GM12878 (cell line): ENCODE measurements at regions not wholly inside any gene's neighbourhood (a gene's known extent, or its start where the extent isn't known, plus 50 kb on each side); places are given as distances from the start of the nearest gene placed in this dataset.
A peak's percentile ranks its signal among the peaks of the same experiment; 100 is the strongest.

ENCODE experiments used
- FOS ChIP-seq: IDR thresholded peaks from 3 replicates; pipeline ENCODE4 v1.6.1; 2011; ENCODE audit warnings: borderline replicate concordance; ENCODE audit not compliant: insufficient read length; ENCODE audit errors: extremely low read depth
- GATAD2B ChIP-seq: fragments of 450-650 bp; conservative IDR thresholded peaks from 2 replicates; pipeline ENCODE4 v1.6.1; 2017; ENCODE audit warnings: low read depth, mild to moderate bottlenecking, moderate library complexity
- HDGF ChIP-seq: fragments of 450-650 bp; IDR thresholded peaks from 2 replicates; pipeline ENCODE4 v1.6.1; 2016; ENCODE audit warnings: antibody characterized with exemption
- MTA2 ChIP-seq: fragments of 450-650 bp; IDR thresholded peaks from 2 replicates; pipeline ENCODE4 v1.6.1; 2016; ENCODE audit warnings: low read depth, mild to moderate bottlenecking, moderate library complexity
- MTA3 ChIP-seq: IDR thresholded peaks from 2 replicates; pipeline ENCODE4 v1.6.1; 2012; ENCODE audit warnings: low read length, inconsistent platforms, borderline replicate concordance
- PAX5 ChIP-seq: IDR thresholded peaks from 2 replicates; pipeline ENCODE4 v1.6.1; 2011; ENCODE audit warnings: low read depth, low read length, borderline replicate concordance
- POLR2A ChIP-seq: IDR thresholded peaks from 2 replicates; pipeline ENCODE4 v1.6.1; 2011; ENCODE audit warnings: low read depth, mild to moderate bottlenecking, low read length
- RCOR1 ChIP-seq: conservative IDR thresholded peaks from 2 replicates; pipeline ENCODE4 v1.6.1; 2012; ENCODE audit warnings: low read depth, low read length, improper control_type of control experiment
- SMARCA5 ChIP-seq: fragments of 450-650 bp; IDR thresholded peaks from 2 replicates; pipeline ENCODE4 v1.6.1; 2017; ENCODE audit warnings: mild to moderate bottlenecking
- SPI1 ChIP-seq: IDR thresholded peaks from 2 replicates; pipeline ENCODE4 v1.6.1; 2011; ENCODE audit warnings: low read depth, mild to moderate bottlenecking, low read length, moderate library complexity, borderline replicate concordance; ENCODE audit not compliant: insufficient read depth
- TCF12 ChIP-seq: IDR thresholded peaks from 2 replicates; pipeline ENCODE4 v1.6.1; 2011; ENCODE audit warnings: low read depth, mild to moderate bottlenecking, low read length
- TCF7 ChIP-seq: IDR thresholded peaks from 2 replicates; pipeline ENCODE4 v1.6.1; 2014; ENCODE audit warnings: antibody characterized with exemption, borderline replicate concordance
- ZNF384 ChIP-seq: IDR thresholded peaks from 2 replicates; pipeline ENCODE4 v1.6.1; 2012; ENCODE audit warnings: low read depth, mild to moderate bottlenecking, low read length, improper control_type of control experiment, borderline replicate concordance
- TF ChIP-seq, protein P1 (sequence below): fragments of 450-650 bp; IDR thresholded peaks from 2 replicates; pipeline ENCODE4 v1.6.1; 2017; ENCODE audit warnings: mild to moderate bottlenecking, moderate library complexity
- TF ChIP-seq, protein P2 (sequence below): fragments of 450-650 bp; IDR thresholded peaks from 2 replicates; pipeline ENCODE4 v1.6.1; 2014; ENCODE audit warnings: mild to moderate bottlenecking
- TF ChIP-seq, protein P3 (sequence below): fragments of 450-650 bp; IDR thresholded peaks from 2 replicates; pipeline ENCODE4 v1.6.1; 2017; ENCODE audit warnings: mild to moderate bottlenecking, moderate library complexity
- TF ChIP-seq, protein P4 (sequence below): fragments of 450-650 bp; IDR thresholded peaks from 2 replicates; pipeline ENCODE4 v1.6.1; 2018; ENCODE audit warnings: borderline replicate concordance, mild to moderate bottlenecking; ENCODE audit not compliant: partially characterized antibody

DNA sequence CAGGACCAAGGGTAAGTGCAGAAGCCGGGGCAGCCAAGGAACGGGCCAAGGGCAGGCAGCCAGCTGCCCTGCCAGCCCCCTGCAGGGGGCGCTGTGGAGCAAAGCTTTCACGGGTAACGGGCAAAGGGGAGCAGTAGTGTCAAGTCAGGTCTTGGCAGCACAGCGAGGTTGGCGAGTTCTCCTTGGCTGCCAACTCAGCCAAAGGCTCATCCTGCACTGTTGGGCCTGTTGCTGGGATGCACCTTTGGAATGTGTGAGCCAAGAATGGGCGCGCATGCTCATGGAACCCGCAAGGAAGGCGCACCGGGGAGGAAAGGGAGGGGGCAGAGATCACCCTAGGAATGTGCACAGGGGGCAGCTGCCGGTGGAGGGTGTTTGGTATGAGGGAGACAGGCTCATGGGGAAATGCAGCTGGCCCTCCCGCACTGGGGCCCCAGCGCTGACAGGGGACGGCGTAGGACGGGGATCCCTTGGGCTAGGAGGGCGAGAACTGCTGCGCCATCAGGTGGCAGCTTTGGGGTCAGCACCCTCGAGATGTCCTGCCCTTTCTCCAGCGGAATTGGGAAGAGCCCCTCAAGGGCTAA lies 138.0 kb downstream of the ASCL4 start (continued):
- TF ChIP-seq, protein P1, sequence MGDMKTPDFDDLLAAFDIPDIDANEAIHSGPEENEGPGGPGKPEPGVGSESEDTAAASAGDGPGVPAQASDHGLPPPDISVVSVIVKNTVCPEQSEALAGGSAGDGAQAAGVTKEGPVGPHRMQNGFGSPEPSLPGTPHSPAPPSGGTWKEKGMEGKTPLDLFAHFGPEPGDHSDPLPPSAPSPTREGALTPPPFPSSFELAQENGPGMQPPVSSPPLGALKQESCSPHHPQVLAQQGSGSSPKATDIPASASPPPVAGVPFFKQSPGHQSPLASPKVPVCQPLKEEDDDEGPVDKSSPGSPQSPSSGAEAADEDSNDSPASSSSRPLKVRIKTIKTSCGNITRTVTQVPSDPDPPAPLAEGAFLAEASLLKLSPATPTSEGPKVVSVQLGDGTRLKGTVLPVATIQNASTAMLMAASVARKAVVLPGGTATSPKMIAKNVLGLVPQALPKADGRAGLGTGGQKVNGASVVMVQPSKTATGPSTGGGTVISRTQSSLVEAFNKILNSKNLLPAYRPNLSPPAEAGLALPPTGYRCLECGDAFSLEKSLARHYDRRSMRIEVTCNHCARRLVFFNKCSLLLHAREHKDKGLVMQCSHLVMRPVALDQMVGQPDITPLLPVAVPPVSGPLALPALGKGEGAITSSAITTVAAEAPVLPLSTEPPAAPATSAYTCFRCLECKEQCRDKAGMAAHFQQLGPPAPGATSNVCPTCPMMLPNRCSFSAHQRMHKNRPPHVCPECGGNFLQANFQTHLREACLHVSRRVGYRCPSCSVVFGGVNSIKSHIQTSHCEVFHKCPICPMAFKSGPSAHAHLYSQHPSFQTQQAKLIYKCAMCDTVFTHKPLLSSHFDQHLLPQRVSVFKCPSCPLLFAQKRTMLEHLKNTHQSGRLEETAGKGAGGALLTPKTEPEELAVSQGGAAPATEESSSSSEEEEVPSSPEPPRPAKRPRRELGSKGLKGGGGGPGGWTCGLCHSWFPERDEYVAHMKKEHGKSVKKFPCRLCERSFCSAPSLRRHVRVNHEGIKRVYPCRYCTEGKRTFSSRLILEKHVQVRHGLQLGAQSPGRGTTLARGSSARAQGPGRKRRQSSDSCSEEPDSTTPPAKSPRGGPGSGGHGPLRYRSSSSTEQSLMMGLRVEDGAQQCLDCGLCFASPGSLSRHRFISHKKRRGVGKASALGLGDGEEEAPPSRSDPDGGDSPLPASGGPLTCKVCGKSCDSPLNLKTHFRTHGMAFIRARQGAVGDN, result no peak
- no peak for TF ChIP-seq HDGF
- TF ChIP-seq GATAD2B, result no peak
- no peak for TF ChIP-seq MTA3
- TF ChIP-seq POLR2A, result no peak
- TF ChIP-seq ZNF384, result no peak
- TF ChIP-seq, protein P2, sequence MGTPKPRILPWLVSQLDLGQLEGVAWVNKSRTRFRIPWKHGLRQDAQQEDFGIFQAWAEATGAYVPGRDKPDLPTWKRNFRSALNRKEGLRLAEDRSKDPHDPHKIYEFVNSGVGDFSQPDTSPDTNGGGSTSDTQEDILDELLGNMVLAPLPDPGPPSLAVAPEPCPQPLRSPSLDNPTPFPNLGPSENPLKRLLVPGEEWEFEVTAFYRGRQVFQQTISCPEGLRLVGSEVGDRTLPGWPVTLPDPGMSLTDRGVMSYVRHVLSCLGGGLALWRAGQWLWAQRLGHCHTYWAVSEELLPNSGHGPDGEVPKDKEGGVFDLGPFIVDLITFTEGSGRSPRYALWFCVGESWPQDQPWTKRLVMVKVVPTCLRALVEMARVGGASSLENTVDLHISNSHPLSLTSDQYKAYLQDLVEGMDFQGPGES, result no peak
- no peak for TF ChIP-seq MTA2
- TF ChIP-seq PAX5, result 0 out of 2 replicates have a peak, but pooled peaks have one; percentile 21
- TF ChIP-seq, protein P3, sequence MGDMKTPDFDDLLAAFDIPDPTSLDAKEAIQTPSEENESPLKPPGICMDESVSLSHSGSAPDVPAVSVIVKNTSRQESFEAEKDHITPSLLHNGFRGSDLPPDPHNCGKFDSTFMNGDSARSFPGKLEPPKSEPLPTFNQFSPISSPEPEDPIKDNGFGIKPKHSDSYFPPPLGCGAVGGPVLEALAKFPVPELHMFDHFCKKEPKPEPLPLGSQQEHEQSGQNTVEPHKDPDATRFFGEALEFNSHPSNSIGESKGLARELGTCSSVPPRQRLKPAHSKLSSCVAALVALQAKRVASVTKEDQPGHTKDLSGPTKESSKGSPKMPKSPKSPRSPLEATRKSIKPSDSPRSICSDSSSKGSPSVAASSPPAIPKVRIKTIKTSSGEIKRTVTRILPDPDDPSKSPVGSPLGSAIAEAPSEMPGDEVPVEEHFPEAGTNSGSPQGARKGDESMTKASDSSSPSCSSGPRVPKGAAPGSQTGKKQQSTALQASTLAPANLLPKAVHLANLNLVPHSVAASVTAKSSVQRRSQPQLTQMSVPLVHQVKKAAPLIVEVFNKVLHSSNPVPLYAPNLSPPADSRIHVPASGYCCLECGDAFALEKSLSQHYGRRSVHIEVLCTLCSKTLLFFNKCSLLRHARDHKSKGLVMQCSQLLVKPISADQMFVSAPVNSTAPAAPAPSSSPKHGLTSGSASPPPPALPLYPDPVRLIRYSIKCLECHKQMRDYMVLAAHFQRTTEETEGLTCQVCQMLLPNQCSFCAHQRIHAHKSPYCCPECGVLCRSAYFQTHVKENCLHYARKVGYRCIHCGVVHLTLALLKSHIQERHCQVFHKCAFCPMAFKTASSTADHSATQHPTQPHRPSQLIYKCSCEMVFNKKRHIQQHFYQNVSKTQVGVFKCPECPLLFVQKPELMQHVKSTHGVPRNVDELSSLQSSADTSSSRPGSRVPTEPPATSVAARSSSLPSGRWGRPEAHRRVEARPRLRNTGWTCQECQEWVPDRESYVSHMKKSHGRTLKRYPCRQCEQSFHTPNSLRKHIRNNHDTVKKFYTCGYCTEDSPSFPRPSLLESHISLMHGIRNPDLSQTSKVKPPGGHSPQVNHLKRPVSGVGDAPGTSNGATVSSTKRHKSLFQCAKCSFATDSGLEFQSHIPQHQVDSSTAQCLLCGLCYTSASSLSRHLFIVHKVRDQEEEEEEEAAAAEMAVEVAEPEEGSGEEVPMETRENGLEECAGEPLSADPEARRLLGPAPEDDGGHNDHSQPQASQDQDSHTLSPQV, result no peak
- TF ChIP-seq RCOR1, result no peak
- TF ChIP-seq FOS, result no peak
- peak; percentile 66; the same call in 1 of the 2 replicates for TF ChIP-seq SMARCA5
- TF ChIP-seq, protein P4, sequence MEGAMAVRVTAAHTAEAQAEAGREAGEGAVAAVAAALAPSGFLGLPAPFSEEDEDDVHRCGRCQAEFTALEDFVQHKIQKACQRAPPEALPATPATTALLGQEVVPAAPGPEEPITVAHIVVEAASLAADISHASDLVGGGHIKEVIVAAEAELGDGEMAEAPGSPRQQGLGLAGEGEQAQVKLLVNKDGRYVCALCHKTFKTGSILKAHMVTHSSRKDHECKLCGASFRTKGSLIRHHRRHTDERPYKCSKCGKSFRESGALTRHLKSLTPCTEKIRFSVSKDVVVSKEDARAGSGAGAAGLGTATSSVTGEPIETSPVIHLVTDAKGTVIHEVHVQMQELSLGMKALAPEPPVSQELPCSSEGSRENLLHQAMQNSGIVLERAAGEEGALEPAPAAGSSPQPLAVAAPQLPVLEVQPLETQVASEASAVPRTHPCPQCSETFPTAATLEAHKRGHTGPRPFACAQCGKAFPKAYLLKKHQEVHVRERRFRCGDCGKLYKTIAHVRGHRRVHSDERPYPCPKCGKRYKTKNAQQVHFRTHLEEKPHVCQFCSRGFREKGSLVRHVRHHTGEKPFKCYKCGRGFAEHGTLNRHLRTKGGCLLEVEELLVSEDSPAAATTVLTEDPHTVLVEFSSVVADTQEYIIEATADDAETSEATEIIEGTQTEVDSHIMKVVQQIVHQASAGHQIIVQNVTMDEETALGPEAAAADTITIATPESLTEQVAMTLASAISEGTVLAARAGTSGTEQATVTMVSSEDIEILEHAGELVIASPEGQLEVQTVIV, result no peak
- no peak for TF ChIP-seq TCF7
- no peak for TF ChIP-seq TCF12
- no peak for TF ChIP-seq SPI1
